Adrenal gland (tissue), 5 donors: ENCODE measurements at regions not wholly inside any gene's neighbourhood (a gene's known extent, or its start where the extent isn't known, plus 50 kb on each side); places are given as distances from the start of the nearest gene placed in this dataset.
"Not testable (repeated sequence)": the region's sequence is repeated elsewhere in the genome, so short reads cannot be mapped to it uniquely, and the experiment has no call there.

ENCODE experiments used
- POLR2A ChIP-seq, 2 donors: fragments of 450-650 bp; IDR thresholded peaks; one replicate each; pipeline ENCODE4 v1.6.1; 2017; ENCODE audit warnings: antibody characterized with exemption in 2 of 2, mild to moderate bottlenecking in 2 of 2, moderate library complexity in 1 of 2
- TF ChIP-seq, protein P1 (sequence below), 6 experiments: fragments of 450-650 bp in 4 of 6; fragments of 200-600 bp in 2 of 6; sonication (generic) in 1 of 6; IDR thresholded peaks; 1 replicate in 5 of 6; 2 replicates in 1 of 6; pipeline versions ENCODE4 v1.5.1 to v1.8.0; 2016 to 2021; ENCODE audit warnings: antibody characterized with exemption in 6 of 6, mild to moderate bottlenecking in 2 of 6, moderate library complexity in 1 of 6
- donor health status: DM: no; HTN: no; CAD: no.

DNA sequence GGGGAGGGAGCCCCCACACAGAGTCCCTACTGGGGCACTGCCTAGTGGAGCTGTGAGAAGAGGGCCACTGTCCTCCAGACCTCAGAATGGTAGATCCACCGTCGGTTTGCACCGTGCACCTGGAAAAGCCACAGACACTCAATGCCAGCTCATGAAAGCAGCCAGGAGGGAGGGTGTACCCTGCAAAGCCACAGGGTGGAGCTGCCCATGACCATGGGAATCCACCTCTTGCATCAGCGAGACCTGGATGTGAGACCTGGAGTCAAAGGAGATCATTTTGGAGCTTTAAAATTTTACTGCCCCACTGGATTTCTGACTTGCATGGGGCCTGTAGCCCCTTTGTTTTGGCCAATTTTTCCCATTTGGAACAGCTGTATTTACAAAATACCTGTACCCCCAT is 188.1 kb upstream of the IRX4 start:
- TF ChIP-seq, protein P1, sequence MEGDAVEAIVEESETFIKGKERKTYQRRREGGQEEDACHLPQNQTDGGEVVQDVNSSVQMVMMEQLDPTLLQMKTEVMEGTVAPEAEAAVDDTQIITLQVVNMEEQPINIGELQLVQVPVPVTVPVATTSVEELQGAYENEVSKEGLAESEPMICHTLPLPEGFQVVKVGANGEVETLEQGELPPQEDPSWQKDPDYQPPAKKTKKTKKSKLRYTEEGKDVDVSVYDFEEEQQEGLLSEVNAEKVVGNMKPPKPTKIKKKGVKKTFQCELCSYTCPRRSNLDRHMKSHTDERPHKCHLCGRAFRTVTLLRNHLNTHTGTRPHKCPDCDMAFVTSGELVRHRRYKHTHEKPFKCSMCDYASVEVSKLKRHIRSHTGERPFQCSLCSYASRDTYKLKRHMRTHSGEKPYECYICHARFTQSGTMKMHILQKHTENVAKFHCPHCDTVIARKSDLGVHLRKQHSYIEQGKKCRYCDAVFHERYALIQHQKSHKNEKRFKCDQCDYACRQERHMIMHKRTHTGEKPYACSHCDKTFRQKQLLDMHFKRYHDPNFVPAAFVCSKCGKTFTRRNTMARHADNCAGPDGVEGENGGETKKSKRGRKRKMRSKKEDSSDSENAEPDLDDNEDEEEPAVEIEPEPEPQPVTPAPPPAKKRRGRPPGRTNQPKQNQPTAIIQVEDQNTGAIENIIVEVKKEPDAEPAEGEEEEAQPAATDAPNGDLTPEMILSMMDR (IDR thresholded peaks at IDR 0.05), result peak in 2 of 6 experiments; percentile 15 to 35
- not testable (repeated sequence) for TF ChIP-seq POLR2A (IDR thresholded peaks at IDR 0.05)
